HCT116 (cell line): ENCODE measurements at regions not wholly inside any gene's neighbourhood (a gene's known extent, or its start where the extent isn't known, plus 50 kb on each side); places are given as distances from the start of the nearest gene placed in this dataset.

Experiments
- ATAC-seq: fragments of 200-7000 bp; cut with Tn5 transposase; 2 replicates; pipeline ENCODE4 v1.9.1; 2020; ENCODE audit warnings: mild to moderate bottlenecking, moderate library complexity
- BruUV-seq: library from RNA; stranded (reverse); fragments of 400-500 nt; replicated peaks from 2 replicates; lab custom pipeline; 2021; lab: Mats Ljungman, UMichigan
- CTCF ChIA-PET: fragments of 300-600 bp; sonication (Branson Sonifier 250); formaldehyde crosslinking; loops from one replicate; lab custom pipeline; 2021; ENCODE audit warnings: antibody characterized with exemption; lab: Charles Lee
- POLR2A ChIA-PET: fragments of 300-600, 350-600 bp; sonication (Branson Sonifier 250); formaldehyde crosslinking; loops from one replicate; lab custom pipeline; 2021; ENCODE audit warnings: antibody characterized with exemption; lab: Charles Lee
- RAD21 ChIA-PET, 2 experiments: fragments of 300-600 bp; sonication (Branson Sonifier 250); formaldehyde crosslinking; loops; one replicate each; lab custom pipeline; 2023; ENCODE audit warnings: low total read pairs in 2 of 2; ENCODE audit not compliant: uncharacterized antibody in 2 of 2, unreplicated experiment in 2 of 2, low non-redundant PET in 1 of 2; lab: Charles Lee
- DNase-seq: peaks from one replicate; pipeline ENCODE4 v3.0.0-alpha.2; 2010; ENCODE audit warnings: low read depth, low spot score
- H2AFZ ChIP-seq: fragments of 200-600 bp; shearing (Covaris generic), sonication (generic); 2 replicates; pipeline ENCODE4 v1.6.1; 2017; ENCODE audit warnings: low read depth, mixed run types, mixed read lengths, antibody characterized with exemption, low read length; ENCODE audit not compliant: poor library complexity, severe bottlenecking
- H3K27ac ChIP-seq: 2 replicates; pipeline ENCODE4 v1.5.1; 2012; ENCODE audit warnings: low read depth, low read length
- H3K27me3 ChIP-seq: fragments of 200-600 bp; sonication (generic); 2 replicates; pipeline ENCODE4 v1.6.1; 2016; ENCODE audit warnings: mixed run types, low read length, mixed read lengths; ENCODE audit not compliant: insufficient read depth
- H3K36me3 ChIP-seq, 2 experiments: fragments of 200-500 bp in 1 of 2; fragments of 200-600 bp in 1 of 2; sonication (Bioruptor generic) in 1 of 2; sonication (generic) in 1 of 2; 2 replicates each; pipeline versions ENCODE4 v1.5.1 to v1.6.1; 2014 to 2016; ENCODE audit warnings: low read length in 2 of 2, inconsistent platforms in 1 of 2, mixed read lengths in 1 of 2, mixed run types in 1 of 2; ENCODE audit not compliant: insufficient read depth in 2 of 2, control insufficient read depth in 1 of 2
- H3K4me1 ChIP-seq, 2 experiments: fragments of 200-600 bp in 1 of 2; sonication (generic) in 1 of 2; 2 replicates each; pipeline versions ENCODE4 v1.5.1 to v1.6.1; 2012 to 2017; ENCODE audit warnings: low read length in 2 of 2, inconsistent platforms in 1 of 2, mild to moderate bottlenecking in 1 of 2, mixed read lengths in 1 of 2, mixed run types in 1 of 2, moderate library complexity in 1 of 2; ENCODE audit not compliant: insufficient read depth in 2 of 2, control insufficient read depth in 1 of 2
- H3K4me2 ChIP-seq: fragments of 200-600 bp; sonication (generic); 2 replicates; pipeline ENCODE4 v1.6.1; 2017; ENCODE audit warnings: mixed run types, low read length, mixed read lengths
- H3K4me3 ChIP-seq, 2 experiments: fragments of 200-600 bp in 1 of 2; sonication (generic) in 1 of 2; replicated peaks in 1 of 2; 2 replicates each; pipeline ENCODE4 v1.5.1; 2011 to 2016; ENCODE audit warnings: low read length in 2 of 2, control low read depth in 1 of 2, low read depth in 1 of 2, mild to moderate bottlenecking in 1 of 2, mixed read lengths in 1 of 2, mixed run types in 1 of 2
- H3K79me2 ChIP-seq: fragments of 200-600 bp; sonication (generic); 2 replicates; pipeline ENCODE4 v1.6.1; 2017; ENCODE audit warnings: mild to moderate bottlenecking, mixed run types, low read length, moderate library complexity, mixed read lengths; ENCODE audit not compliant: insufficient read depth
- H3K9ac ChIP-seq: fragments of 200-600 bp; sonication (generic); 2 replicates; pipeline ENCODE4 v1.6.1; 2016; ENCODE audit warnings: low read length, mixed read lengths
- H3K9me2 ChIP-seq: fragments of 200-600 bp; sonication (generic), shearing (Covaris generic); 2 replicates; pipeline ENCODE4 v1.6.1; 2017; ENCODE audit warnings: mixed run types, mild to moderate bottlenecking, moderate library complexity; ENCODE audit not compliant: insufficient read depth
- H3K9me3 ChIP-seq, 2 experiments: fragments of 200-500 bp in 1 of 2; fragments of 200-600 bp in 1 of 2; sonication (Bioruptor generic) in 1 of 2; sonication (generic) in 1 of 2; 2 replicates each; pipeline ENCODE4 v1.6.1; 2014 to 2017; ENCODE audit warnings: low read length in 2 of 2, mixed read lengths in 2 of 2, inconsistent platforms in 1 of 2, low read depth in 1 of 2, mild to moderate bottlenecking in 1 of 2, mixed run types in 1 of 2, moderate library complexity in 1 of 2; ENCODE audit not compliant: control insufficient read depth in 1 of 2, insufficient read depth in 1 of 2
- H4K20me1 ChIP-seq: fragments of 200-600 bp; sonication (generic), shearing (Covaris generic); 2 replicates; pipeline ENCODE4 v1.6.1; 2017; ENCODE audit warnings: mixed run types, mild to moderate bottlenecking, moderate library complexity; ENCODE audit not compliant: insufficient read depth
- EZH2 ChIP-seq: fragments of 200-600 bp; sonication (generic); IDR thresholded peaks from 2 replicates; pipeline ENCODE4 v1.6.1; 2017; ENCODE audit warnings: antibody characterized with exemption, mixed run types
- EZH2phosphoT487 ChIP-seq: fragments of 200-600 bp; IDR thresholded peaks from 2 replicates; pipeline ENCODE4 v1.6.1; 2018; ENCODE audit warnings: antibody characterized with exemption, borderline replicate concordance
- FOSL1 ChIP-seq: IDR thresholded peaks from 2 replicates; pipeline ENCODE4 v1.6.1; 2012; ENCODE audit warnings: low read depth
- JUND ChIP-seq: IDR thresholded peaks from 2 replicates; pipeline ENCODE4 v1.6.1; 2012
- POLR2A ChIP-seq: IDR thresholded peaks from 2 replicates; pipeline ENCODE4 v1.7.0; 2011; ENCODE audit warnings: borderline replicate concordance; ENCODE audit not compliant: insufficient read depth, insufficient read length; ENCODE audit errors: extremely low read depth
- SIN3A ChIP-seq: IDR thresholded peaks from 2 replicates; pipeline ENCODE4 v1.6.1; 2012; ENCODE audit warnings: low read depth
- SRF ChIP-seq: IDR thresholded peaks from 2 replicates; pipeline ENCODE4 v1.6.1; 2012; ENCODE audit warnings: low read depth
- TCF7L2 ChIP-seq: IDR thresholded peaks from 2 replicates; pipeline ENCODE4 v1.7.0; 2011; ENCODE audit warnings: borderline replicate concordance, inconsistent platforms; ENCODE audit not compliant: insufficient read depth, insufficient read length; ENCODE audit errors: extremely low read depth
- ZFX ChIP-seq: fragments of 450-650 bp; IDR thresholded peaks from 2 replicates; pipeline ENCODE4 v1.6.1; 2017
- ZNF274 ChIP-seq: fragments of 200-500 bp; sonication (Bioruptor generic); IDR thresholded peaks from 2 replicates; pipeline ENCODE4 v1.6.1; 2014; ENCODE audit warnings: mild to moderate bottlenecking, low read depth, low read length, inconsistent platforms
- intact Hi-C: fragments of 100-400 bp; cut with micrococcal nuclease; formaldehyde crosslinking; loops from 2 replicates; pipeline ENCODE4 v1.10.0; 2022
- TF ChIP-seq, protein P1 (sequence below): IDR thresholded peaks from 2 replicates; pipeline ENCODE4 v1.6.1; 2012
- TF ChIP-seq, protein P2 (sequence below): IDR thresholded peaks from 2 replicates; pipeline ENCODE4 v1.6.1; 2012
- TF ChIP-seq, protein P3 (sequence below): IDR thresholded peaks from 2 replicates; pipeline ENCODE4 v1.6.1; 2011; ENCODE audit warnings: mild to moderate bottlenecking, low read length, moderate library complexity; ENCODE audit not compliant: insufficient replicate concordance; ENCODE audit errors: extremely low read depth
- TF ChIP-seq, protein P4 (sequence below), 3 experiments: fragments of 200-600 bp in 1 of 3; sonication (generic) in 1 of 3; IDR thresholded peaks in 2 of 3; conservative IDR thresholded peaks in 1 of 3; 2 replicates each; pipeline ENCODE4 v1.5.1; 2012 to 2017; ENCODE audit warnings: low read depth in 2 of 3, low read length in 2 of 3, antibody characterized with exemption in 1 of 3, borderline replicate concordance in 1 of 3, control low read depth in 1 of 3, mild to moderate bottlenecking in 1 of 3, mixed read lengths in 1 of 3, mixed run types in 1 of 3, moderate library complexity in 1 of 3; ENCODE audit not compliant: insufficient read depth in 1 of 3

DNA sequence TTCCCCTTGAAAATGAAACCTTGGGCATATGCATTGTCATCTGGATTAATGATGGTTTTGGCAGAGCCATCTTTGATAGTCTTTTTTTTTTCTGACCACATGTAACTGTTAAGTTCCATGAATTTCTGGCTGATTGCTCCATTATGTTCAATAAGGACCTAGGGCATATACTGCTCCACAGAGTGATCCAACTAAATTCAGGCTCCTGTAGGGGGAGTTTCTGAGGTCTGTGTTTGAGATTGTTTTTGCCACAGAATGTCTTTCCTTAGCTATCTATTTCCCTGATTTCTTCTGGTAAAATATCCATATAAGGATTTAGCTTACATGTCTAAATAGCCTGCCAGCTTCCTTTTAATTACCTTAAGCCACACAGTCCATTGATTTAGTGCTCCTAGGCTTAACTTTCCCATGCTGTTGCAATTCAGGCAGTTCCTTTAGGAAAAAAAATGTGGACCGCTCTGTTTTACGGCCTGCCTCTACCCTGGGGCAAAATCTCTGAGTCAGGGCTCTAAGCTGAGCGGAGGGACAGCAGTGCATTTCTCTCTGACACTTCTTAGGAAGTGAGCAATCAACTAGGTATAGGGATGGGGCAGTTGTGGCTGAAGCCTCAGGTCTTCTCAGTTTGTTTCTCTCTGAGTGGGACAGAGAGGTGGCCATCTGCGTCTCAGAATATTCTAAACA lies 796.2 kb downstream of the NR2F2 start:
- no peak overlapping the region for H3K9ac ChIP-seq
- ATAC-seq (no peak), DNase-seq (no peak)
- intact Hi-C loops = no loop called here
- CTCF ChIA-PET = no interaction called here
- H3K4me2 ChIP-seq = no peak overlapping the region
- RAD21 ChIA-PET = no interaction called here
- POLR2A ChIA-PET = no interaction called here
- no peaks in the 10 kb centered on the region for H3K27me3 ChIP-seq
- no peak overlapping the region for H3K4me3 ChIP-seq
- no peaks in the 10 kb centered on the region for H3K79me2 ChIP-seq
- no TSS peak for BruUV-seq
- H4K20me1 ChIP-seq = no peaks in the 10 kb centered on the region
- H3K36me3 ChIP-seq = no peaks in the 10 kb centered on the region
- H3K27ac ChIP-seq = no peak overlapping the region
- TF ChIP-seq ZFX (no peak), TCF7L2 (no peak), EZH2phosphoT487 (no peak), ZNF274 (no peak)
- TF ChIP-seq, protein P1, sequence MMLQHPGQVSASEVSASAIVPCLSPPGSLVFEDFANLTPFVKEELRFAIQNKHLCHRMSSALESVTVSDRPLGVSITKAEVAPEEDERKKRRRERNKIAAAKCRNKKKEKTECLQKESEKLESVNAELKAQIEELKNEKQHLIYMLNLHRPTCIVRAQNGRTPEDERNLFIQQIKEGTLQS = no peak
- TF ChIP-seq, protein P2, sequence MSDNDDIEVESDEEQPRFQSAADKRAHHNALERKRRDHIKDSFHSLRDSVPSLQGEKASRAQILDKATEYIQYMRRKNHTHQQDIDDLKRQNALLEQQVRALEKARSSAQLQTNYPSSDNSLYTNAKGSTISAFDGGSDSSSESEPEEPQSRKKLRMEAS = no peak
- no peaks in the 10 kb centered on the region for H3K9me2 ChIP-seq
- H2AFZ ChIP-seq = no peak overlapping the region
- no peaks in the 10 kb centered on the region for H3K4me1 ChIP-seq
- peaks cover 0 to 5% of the 10 kb centered on the region in 2 experiments; a peak in 1 of 4 replicates for H3K9me3 ChIP-seq

DNA sequence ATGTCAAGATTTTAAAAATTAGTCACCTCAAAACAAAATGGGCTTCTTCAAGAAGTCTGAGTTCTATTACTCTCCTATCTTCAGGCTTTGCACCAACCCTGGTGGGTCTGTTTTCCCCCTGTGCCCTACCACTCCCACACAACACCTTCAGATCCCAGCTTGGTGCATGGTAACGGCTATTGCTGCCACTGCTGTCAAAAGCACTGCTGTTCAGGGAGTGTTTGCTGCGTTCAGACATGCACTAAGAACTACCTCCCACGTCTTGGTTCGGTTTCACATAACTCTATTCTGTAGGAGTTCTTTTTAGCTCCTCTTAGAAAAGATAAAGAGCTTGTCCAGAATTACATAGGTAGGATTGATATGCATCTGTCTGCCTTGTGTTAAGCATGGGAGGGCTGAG lies 799.2 kb downstream of the NR2F2 start:
- ATAC-seq = no peak
- no peaks in the 10 kb centered on the region for H3K27me3 ChIP-seq
- H4K20me1 ChIP-seq = no peaks in the 10 kb centered on the region
- no peaks in the 10 kb centered on the region for H3K79me2 ChIP-seq
- BruUV-seq = no TSS peak
- intact Hi-C loops = no loop called here
- DNase-seq = no peak
- ChIA-PET RAD21 (no interaction called here), CTCF (no interaction called here), POLR2A (no interaction called here)
- no peak overlapping the region for H3K9ac ChIP-seq
- peaks cover 0 to 6% of the 10 kb centered on the region in 2 experiments; a peak in 2 of 4 replicates for H3K9me3 ChIP-seq
- H3K4me2 ChIP-seq = no peak overlapping the region
- H3K36me3 ChIP-seq = no peaks in the 10 kb centered on the region
- no peak overlapping the region for H3K27ac ChIP-seq
- H2AFZ ChIP-seq = no peak overlapping the region
- H3K4me3 ChIP-seq = no peak overlapping the region
- no peaks in the 10 kb centered on the region for H3K4me1 ChIP-seq
- no peaks in the 10 kb centered on the region for H3K9me2 ChIP-seq
- TF ChIP-seq POLR2A = no peak
- no peak for TF ChIP-seq TCF7L2
- TF ChIP-seq, protein P1 = no peak
- no peak for TF ChIP-seq ZNF274
- no peak for TF ChIP-seq SRF
- TF ChIP-seq, protein P3, sequence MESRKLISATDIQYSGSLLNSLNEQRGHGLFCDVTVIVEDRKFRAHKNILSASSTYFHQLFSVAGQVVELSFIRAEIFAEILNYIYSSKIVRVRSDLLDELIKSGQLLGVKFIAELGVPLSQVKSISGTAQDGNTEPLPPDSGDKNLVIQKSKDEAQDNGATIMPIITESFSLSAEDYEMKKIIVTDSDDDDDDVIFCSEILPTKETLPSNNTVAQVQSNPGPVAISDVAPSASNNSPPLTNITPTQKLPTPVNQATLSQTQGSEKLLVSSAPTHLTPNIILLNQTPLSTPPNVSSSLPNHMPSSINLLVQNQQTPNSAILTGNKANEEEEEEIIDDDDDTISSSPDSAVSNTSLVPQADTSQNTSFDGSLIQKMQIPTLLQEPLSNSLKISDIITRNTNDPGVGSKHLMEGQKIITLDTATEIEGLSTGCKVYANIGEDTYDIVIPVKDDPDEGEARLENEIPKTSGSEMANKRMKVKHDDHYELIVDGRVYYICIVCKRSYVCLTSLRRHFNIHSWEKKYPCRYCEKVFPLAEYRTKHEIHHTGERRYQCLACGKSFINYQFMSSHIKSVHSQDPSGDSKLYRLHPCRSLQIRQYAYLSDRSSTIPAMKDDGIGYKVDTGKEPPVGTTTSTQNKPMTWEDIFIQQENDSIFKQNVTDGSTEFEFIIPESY = no peak
- TF ChIP-seq, protein P4, sequence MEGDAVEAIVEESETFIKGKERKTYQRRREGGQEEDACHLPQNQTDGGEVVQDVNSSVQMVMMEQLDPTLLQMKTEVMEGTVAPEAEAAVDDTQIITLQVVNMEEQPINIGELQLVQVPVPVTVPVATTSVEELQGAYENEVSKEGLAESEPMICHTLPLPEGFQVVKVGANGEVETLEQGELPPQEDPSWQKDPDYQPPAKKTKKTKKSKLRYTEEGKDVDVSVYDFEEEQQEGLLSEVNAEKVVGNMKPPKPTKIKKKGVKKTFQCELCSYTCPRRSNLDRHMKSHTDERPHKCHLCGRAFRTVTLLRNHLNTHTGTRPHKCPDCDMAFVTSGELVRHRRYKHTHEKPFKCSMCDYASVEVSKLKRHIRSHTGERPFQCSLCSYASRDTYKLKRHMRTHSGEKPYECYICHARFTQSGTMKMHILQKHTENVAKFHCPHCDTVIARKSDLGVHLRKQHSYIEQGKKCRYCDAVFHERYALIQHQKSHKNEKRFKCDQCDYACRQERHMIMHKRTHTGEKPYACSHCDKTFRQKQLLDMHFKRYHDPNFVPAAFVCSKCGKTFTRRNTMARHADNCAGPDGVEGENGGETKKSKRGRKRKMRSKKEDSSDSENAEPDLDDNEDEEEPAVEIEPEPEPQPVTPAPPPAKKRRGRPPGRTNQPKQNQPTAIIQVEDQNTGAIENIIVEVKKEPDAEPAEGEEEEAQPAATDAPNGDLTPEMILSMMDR (IDR thresholded peaks at IDR 0.05 in 2 of 3, conservative IDR thresholded peaks at IDR 0.05 in 1 of 3; ENCODE audit: borderline replicate concordance in 1 of 3, insufficient read depth in 1 of 3, low read depth in 2 of 3, low read length in 2 of 3) = no peak
- TF ChIP-seq, protein P2 = no peak
- no peak for TF ChIP-seq SIN3A
- no peak for TF ChIP-seq ZFX
- no peak for TF ChIP-seq EZH2phosphoT487
- TF ChIP-seq EZH2 = no peak
- no peak for TF ChIP-seq FOSL1
- no peak for TF ChIP-seq JUND
